T-helper 1 cell treated with Interleukin-12 subunit alpha and Interleukin-12 subunit beta and Interleukin-4 antibody, amounts not matched to agents 30 ng/mL and 1 ng/mL, for 36 hours (primary cell): ENCODE measurements at regions not wholly inside any gene's neighbourhood (a gene's known extent, or its start where the extent isn't known, plus 50 kb on each side); places are given as distances from the start of the nearest gene placed in this dataset.

Experiments used
- intact Hi-C: fragments of 100-400 bp; cut with micrococcal nuclease; formaldehyde crosslinking; loops from one replicate; pipeline ENCODE4 v1.15.1; 2024

- intact Hi-C loops: no loop called here
Measured at GRCh38 chr2:156695595-156695994, 259.4 kb downstream of the GPD2 start.

GRCh38 chr2:156697906-156698305 is 261.7 kb downstream of the GPD2 start:
- intact Hi-C loops: no loop called here

DNA sequence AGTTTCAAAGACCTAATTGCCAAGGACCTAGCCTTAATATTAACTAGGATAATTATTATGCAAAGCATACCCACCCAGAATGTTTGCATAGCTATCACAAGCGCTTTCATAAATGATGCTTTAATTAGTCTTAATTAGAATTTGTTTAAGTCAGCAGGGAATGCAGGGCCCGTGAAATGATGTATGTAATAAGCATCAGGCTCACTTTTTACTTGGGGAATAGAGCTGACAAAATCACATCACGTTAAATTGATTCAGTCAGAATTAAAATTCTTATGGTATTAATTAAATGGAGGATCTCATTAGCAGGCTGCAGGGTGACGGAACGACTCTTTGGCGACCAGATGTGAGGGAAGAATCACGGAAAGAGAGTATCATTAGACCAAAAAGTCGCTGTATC is 264.5 kb downstream of the GPD2 start:
- intact Hi-C loops: no loop called here

- intact Hi-C loops: no loop called here
Measured at GRCh38 chr2:156702541-156702940, 266.4 kb downstream of the GPD2 start.

DNA sequence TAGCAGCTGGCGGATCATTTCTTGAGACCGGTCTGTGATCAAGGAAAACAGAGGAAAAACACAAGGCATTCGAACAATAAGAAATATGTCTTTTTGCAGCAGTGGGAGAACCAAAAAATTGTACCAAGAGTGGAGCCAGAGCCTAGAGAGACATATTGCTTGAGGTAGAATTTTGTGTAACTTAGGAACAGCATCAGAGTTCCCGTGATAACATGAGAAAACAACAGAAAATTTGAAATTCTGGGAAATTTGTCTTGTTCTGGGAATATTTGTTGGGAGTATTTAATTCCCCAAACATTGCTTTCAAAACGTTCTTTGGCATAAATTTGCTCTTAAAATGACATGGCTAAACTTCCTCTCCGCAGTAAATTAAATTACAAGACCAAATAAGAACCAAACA is 267.5 kb downstream of the GPD2 start:
- intact Hi-C loops: no loop called here

GRCh38 chr2:156704132-156704531 is 268.0 kb downstream of the GPD2 start:
- intact Hi-C loops: no loop called here

GRCh38 chr2:156704617-156705016 is 268.4 kb downstream of the GPD2 start:
- intact Hi-C loops: no loop called here

GRCh38 chr2:156706576-156706975 is 270.4 kb downstream of the GPD2 start:
- intact Hi-C loops: no loop called here

- intact Hi-C loops: no loop called here
Measured at GRCh38 chr2:156708051-156708450, 271.9 kb downstream of the GPD2 start.

GRCh38 chr2:156709091-156709490 is 272.9 kb downstream of the GPD2 start:
- intact Hi-C loops: no loop called here

DNA sequence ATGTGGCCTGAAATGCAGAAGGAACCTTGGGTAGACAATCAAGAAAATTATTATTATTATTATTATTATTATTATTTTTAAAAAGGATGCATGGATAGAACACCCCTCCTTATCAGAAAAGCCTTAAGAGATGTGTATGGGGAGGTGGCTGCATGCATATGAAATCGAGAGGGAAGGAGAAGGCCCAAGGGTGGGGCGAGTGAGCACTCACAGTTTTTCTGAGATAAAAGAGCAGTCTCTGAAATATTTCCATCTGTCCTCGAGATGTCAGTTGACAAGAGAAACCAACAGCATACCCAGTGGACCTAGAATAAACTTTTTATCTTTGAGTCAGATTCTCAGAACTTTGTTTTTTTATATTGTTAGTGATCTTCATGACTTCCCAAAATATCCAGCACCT is 282.9 kb downstream of the GPD2 start:
- intact Hi-C loops: no loop called here

DNA sequence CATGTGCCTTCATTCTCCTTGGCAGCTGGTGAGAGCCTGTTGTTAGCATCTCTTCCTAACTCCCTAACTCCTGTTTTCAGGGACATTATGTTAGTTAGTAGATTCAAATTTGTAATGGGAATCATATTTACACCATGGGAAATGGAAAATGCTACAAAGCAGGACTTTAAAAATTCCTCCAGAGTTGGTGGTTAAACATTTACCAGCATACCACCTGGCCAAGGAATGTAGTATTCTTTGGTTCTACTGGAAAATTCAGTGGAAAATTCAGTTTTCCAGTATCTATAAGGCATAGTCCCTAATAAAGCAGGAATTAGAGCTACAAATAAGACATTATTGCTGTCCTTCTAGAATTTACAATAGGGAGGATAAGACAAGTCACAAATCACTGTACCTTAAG is 291.7 kb downstream of the GPD2 start:
- intact Hi-C loops: no loop called here

GRCh38 chr2:156728328-156728727 is 292.1 kb downstream of the GPD2 start:
- intact Hi-C loops: no loop called here

DNA sequence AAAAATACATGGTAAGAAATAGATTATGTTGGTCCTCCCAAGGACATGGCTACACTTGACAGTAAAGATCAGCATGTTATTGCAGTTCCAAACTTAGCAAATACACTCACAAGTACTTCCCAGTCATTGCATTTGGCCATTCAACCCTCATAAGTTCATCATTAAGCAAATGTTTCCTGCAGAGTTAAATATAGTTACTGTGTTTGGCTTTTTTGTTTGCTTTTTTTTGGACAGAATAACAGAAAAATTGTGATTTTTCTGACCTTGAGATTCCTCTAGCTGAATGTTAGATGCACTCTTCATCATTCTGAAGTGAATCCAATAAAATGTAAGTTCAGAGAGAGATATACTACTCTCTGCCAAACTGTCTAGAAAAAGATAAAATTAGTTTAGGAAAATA is 295.3 kb downstream of the GPD2 start:
- intact Hi-C loops: no loop called here

GRCh38 chr2:156736950-156737349 is 300.8 kb downstream of the GPD2 start:
- intact Hi-C loops: no loop called here

DNA sequence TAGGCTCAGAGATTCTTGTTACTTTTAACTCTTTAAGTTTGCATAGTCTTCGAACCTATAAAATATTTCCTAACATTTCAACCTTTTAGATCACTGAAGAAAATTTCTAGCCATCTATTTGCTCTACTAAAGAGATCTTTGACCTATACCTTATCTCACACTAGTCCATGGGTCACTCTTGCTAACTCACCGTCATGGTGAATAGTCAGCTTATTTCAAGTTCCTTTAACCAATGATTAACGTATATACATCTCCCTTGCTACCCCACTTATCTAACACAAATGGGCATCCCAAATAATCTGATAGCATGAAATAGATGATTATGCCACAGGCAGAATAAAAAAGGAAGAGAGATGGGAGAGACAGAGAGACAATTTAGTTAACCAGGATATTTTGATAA is 303.1 kb downstream of the GPD2 start:
- intact Hi-C loops: no loop called here

DNA sequence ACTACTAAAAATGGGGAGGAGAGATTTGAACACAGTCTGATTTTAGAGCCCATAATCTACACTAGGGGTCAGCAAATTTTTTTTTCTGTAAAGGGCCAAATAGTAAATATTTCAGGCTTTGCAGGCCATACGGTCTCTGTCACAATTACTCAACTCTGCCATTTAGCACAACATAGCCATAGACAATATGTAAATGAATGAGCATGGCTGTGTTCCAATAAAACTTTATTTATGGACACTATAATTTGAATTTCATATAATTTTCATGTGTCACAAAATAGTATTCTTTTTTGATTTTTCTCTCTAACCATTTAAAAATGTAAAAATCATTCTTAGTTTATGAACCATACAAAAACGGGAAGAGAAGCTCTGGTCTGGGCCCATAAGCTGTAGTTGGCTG is 309.4 kb downstream of the GPD2 start:
- intact Hi-C loops: no loop called here

GRCh38 chr2:156748221-156748620 is 312.0 kb downstream of the GPD2 start:
- intact Hi-C loops: no loop called here

- intact Hi-C loops: no loop called here
Measured at GRCh38 chr2:156752042-156752441, 315.9 kb downstream of the GPD2 start.

GRCh38 chr2:156753766-156754165 is 317.6 kb downstream of the GPD2 start:
- intact Hi-C loops: no loop called here

- intact Hi-C loops: no loop called here
Measured at GRCh38 chr2:156756516-156756915, 320.3 kb downstream of the GPD2 start.

DNA sequence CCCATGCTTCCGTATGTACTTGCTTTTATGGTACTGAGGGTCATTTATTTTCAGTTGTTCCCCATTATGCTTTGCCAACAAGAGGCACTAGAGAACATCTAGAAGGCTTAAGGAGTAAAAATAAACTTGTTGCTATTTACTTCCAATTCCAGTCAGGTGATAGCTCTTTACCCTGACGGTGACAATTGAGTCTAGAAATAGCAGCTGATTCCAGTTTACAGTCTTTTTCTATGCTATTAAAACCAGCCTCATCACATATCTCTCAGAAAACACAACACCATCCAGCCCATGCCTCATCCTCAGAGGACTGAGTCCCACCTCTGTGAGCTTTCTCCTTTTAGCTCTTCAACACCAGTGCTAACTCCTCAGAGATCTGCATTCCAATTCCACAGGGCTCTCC is 327.0 kb downstream of the GPD2 start:
- intact Hi-C loops: no loop called here

- intact Hi-C loops: no loop called here
Measured at GRCh38 chr2:156765043-156765442, 328.9 kb downstream of the GPD2 start.

- intact Hi-C loops: no loop called here
Measured at GRCh38 chr2:156765450-156765849, 329.3 kb downstream of the GPD2 start.
